Fibroblast of lung (primary cell): ENCODE measurements at regions not wholly inside any gene's neighbourhood (a gene's known extent, or its start where the extent isn't known, plus 50 kb on each side); places are given as distances from the start of the nearest gene placed in this dataset.

Source experiments
- EZH2 ChIP-seq: IDR thresholded peaks from 2 replicates; pipeline ENCODE4 v1.5.1; 2012; ENCODE audit warnings: low read length, control low read depth, mild to moderate bottlenecking; ENCODE audit errors: missing control alignments
- TF ChIP-seq, protein P1 (sequence below), 2 donors: IDR thresholded peaks in 1 of 2; conservative IDR thresholded peaks in 1 of 2; 1 replicate in 1 of 2; 2 replicates in 1 of 2; pipeline ENCODE4 v1.5.1; 2011 to 2012; ENCODE audit warnings: low read length in 2 of 2, control low read depth in 1 of 2, inconsistent platforms in 1 of 2, low read depth in 1 of 2, mild to moderate bottlenecking in 1 of 2

GRCh38 chr14:29069228-29069627 is 302.6 kb downstream of the FOXG1 start:
- TF ChIP-seq EZH2 = no peak
- TF ChIP-seq, protein P1, sequence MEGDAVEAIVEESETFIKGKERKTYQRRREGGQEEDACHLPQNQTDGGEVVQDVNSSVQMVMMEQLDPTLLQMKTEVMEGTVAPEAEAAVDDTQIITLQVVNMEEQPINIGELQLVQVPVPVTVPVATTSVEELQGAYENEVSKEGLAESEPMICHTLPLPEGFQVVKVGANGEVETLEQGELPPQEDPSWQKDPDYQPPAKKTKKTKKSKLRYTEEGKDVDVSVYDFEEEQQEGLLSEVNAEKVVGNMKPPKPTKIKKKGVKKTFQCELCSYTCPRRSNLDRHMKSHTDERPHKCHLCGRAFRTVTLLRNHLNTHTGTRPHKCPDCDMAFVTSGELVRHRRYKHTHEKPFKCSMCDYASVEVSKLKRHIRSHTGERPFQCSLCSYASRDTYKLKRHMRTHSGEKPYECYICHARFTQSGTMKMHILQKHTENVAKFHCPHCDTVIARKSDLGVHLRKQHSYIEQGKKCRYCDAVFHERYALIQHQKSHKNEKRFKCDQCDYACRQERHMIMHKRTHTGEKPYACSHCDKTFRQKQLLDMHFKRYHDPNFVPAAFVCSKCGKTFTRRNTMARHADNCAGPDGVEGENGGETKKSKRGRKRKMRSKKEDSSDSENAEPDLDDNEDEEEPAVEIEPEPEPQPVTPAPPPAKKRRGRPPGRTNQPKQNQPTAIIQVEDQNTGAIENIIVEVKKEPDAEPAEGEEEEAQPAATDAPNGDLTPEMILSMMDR (conservative IDR thresholded peaks at IDR 0.05 in 1 of 2, IDR thresholded peaks at IDR 0.05 in 1 of 2; ENCODE audit: low read depth in 1 of 2, low read length in 2 of 2) = no peak
